ENCODE measurements at regions not wholly inside any gene's neighbourhood (a gene's known extent, or its start where the extent isn't known, plus 50 kb on each side); places are given as distances from the start of the nearest gene placed in this dataset.

GRCh38 chr20:7348253-7348652, 580.8 kb downstream of the BMP2 start:
- H3K4me1 ChIP-seq = no peaks in the 10 kb centered on the region
- intact Hi-C loops (cut with DNase I; ENCODE audit: low total_unique reads) (no loop called here), in situ Hi-C loops (cut with MboI; ENCODE audit: low pct_ligation_motif_present in 1 of 4, low pct_unique_long_range_greater_than_20kb in 1 of 4, low sequenced_read_pairs in 3 of 4) (no loop called here)
- no peaks in the 10 kb centered on the region for H3K9me3 ChIP-seq
- H3K27me3 ChIP-seq = no peaks in the 10 kb centered on the region
- no peak for DNase-seq
- no peak overlapping the region for H3K27ac ChIP-seq
- H3K36me3 ChIP-seq = no peaks in the 10 kb centered on the region
- H3K4me3 ChIP-seq = no peak overlapping the region
- WGBS, 2 donors (ENCODE audit: low coverage in 1 of 2) = 64 to 74% methylated on average over 1 of the region's 1 CpG
- no peak for TF ChIP-seq POLR2A (IDR thresholded peaks at IDR 0.05)
- no peak for TF ChIP-seq CTCF (IDR thresholded peaks at IDR 0.05)
- TF ChIP-seq POLR2AphosphoS5 (IDR thresholded peaks at IDR 0.05) = no peak
- TF ChIP-seq EP300 (IDR thresholded peaks at IDR 0.05; ENCODE audit: low read depth) = no peak

GRCh38 chr20:7352165-7352564, 584.7 kb downstream of the BMP2 start:
- TF ChIP-seq EP300 (IDR thresholded peaks at IDR 0.05; ENCODE audit: low read depth) = no peak
- TF ChIP-seq CTCF (IDR thresholded peaks at IDR 0.05) = no peak
- no peak for TF ChIP-seq POLR2AphosphoS5 (IDR thresholded peaks at IDR 0.05)
- no peak for TF ChIP-seq POLR2A (IDR thresholded peaks at IDR 0.05)
- Histone ChIP-seq H3K4me1 (no peaks in the 10 kb centered on the region), H3K4me3 (no peak overlapping the region), H3K27me3 (no peaks in the 10 kb centered on the region), H3K27ac (no peak overlapping the region), H3K36me3 (no peaks in the 10 kb centered on the region), H3K9me3 (no peaks in the 10 kb centered on the region)
- intact Hi-C loops (cut with DNase I; ENCODE audit: low total_unique reads) = no loop called here
- no peak for DNase-seq
- in situ Hi-C loops (cut with MboI; ENCODE audit: low pct_ligation_motif_present in 1 of 4, low pct_unique_long_range_greater_than_20kb in 1 of 4, low sequenced_read_pairs in 3 of 4) = no loop called here
- 71 to 84% methylated on average over 5 to 9 of the region's 9 CpGs for WGBS, 2 donors (ENCODE audit: low coverage in 1 of 2)

GRCh38 chr20:7355051-7355450, 585.2 kb downstream of the HAO1 start:
- Histone ChIP-seq H3K27ac (no peak overlapping the region), H3K4me1 (no peaks in the 10 kb centered on the region), H3K9me3 (no peaks in the 10 kb centered on the region), H3K4me3 (no peak overlapping the region), H3K27me3 (no peaks in the 10 kb centered on the region), H3K36me3 (no peaks in the 10 kb centered on the region)
- no peak for DNase-seq
- 46 to 81% methylated on average over 2 of the region's 2 CpGs for WGBS, 2 donors (ENCODE audit: low coverage in 1 of 2)
- in situ Hi-C loops (cut with MboI; ENCODE audit: low pct_ligation_motif_present in 1 of 4, low pct_unique_long_range_greater_than_20kb in 1 of 4, low sequenced_read_pairs in 3 of 4) (no loop called here), intact Hi-C loops (cut with DNase I; ENCODE audit: low total_unique reads) (no loop called here)
- TF ChIP-seq POLR2AphosphoS5 (IDR thresholded peaks at IDR 0.05) (no peak), CTCF (IDR thresholded peaks at IDR 0.05) (no peak), EP300 (IDR thresholded peaks at IDR 0.05; ENCODE audit: low read depth) (no peak), POLR2A (IDR thresholded peaks at IDR 0.05) (no peak)

- Histone ChIP-seq H3K27ac (no peak overlapping the region), H3K36me3 (no peaks in the 10 kb centered on the region), H3K4me1 (no peaks in the 10 kb centered on the region), H3K27me3 (no peaks in the 10 kb centered on the region), H3K9me3 (no peaks in the 10 kb centered on the region), H3K4me3 (no peak overlapping the region)
- intact Hi-C loops (cut with DNase I; ENCODE audit: low total_unique reads) (no loop called here), in situ Hi-C loops (cut with MboI; ENCODE audit: low pct_ligation_motif_present in 1 of 4, low pct_unique_long_range_greater_than_20kb in 1 of 4, low sequenced_read_pairs in 3 of 4) (no loop called here)
- no peak for TF ChIP-seq EP300 (IDR thresholded peaks at IDR 0.05; ENCODE audit: low read depth)
- no peak for TF ChIP-seq POLR2A (IDR thresholded peaks at IDR 0.05)
- 40 to 61% methylated on average over 1 of the region's 1 CpG for WGBS, 2 donors (ENCODE audit: low coverage in 1 of 2)
- DNase-seq = no peak
Measured at GRCh38 chr20:7358670-7359069, 581.6 kb downstream of the HAO1 start.

- DNase-seq = no peak
- H3K27me3 ChIP-seq = no peaks in the 10 kb centered on the region
- intact Hi-C loops (cut with DNase I; ENCODE audit: low total_unique reads) (no loop called here), in situ Hi-C loops (cut with MboI; ENCODE audit: low pct_ligation_motif_present in 1 of 4, low pct_unique_long_range_greater_than_20kb in 1 of 4, low sequenced_read_pairs in 3 of 4) (no loop called here)
- TF ChIP-seq CTCF (IDR thresholded peaks at IDR 0.05) (no peak), EP300 (IDR thresholded peaks at IDR 0.05; ENCODE audit: low read depth) (no peak), POLR2A (IDR thresholded peaks at IDR 0.05) (no peak), POLR2AphosphoS5 (IDR thresholded peaks at IDR 0.05) (no peak)
- no peaks in the 10 kb centered on the region for H3K9me3 ChIP-seq
- H3K36me3 ChIP-seq = no peaks in the 10 kb centered on the region
- WGBS, 2 donors (ENCODE audit: low coverage in 1 of 2) = 74 to 77% methylated on average over 3 of the region's 3 CpGs
- H3K27ac ChIP-seq = no peak overlapping the region
- H3K4me1 ChIP-seq = no peaks in the 10 kb centered on the region
- H3K4me3 ChIP-seq = no peak overlapping the region
Measured at GRCh38 chr20:7359739-7360138, 580.5 kb downstream of the HAO1 start.

Measured in transverse colon (tissue), 4 donors.